ENCODE measurements at regions not wholly inside any gene's neighbourhood (a gene's known extent, or its start where the extent isn't known, plus 50 kb on each side); places are given as distances from the start of the nearest gene placed in this dataset.

GRCh38 chr3:177731644-177732268 is 534.5 kb upstream of the TBL1XR1 start:
- no peak for TF ChIP-seq POLR2A (IDR thresholded peaks at IDR 0.05; ENCODE audit: low read depth, low read length)
- TF ChIP-seq SPI1 (IDR thresholded peaks at IDR 0.05; ENCODE audit: low read depth, low read length) = no peak
- TF ChIP-seq POLR2AphosphoS5 (IDR thresholded peaks at IDR 0.05; ENCODE audit: low read depth, low read length) = no peak
- TF ChIP-seq TAF1 (IDR thresholded peaks at IDR 0.05; ENCODE audit: low read depth, low read length) = no peak
- TF ChIP-seq POU2F2 (IDR thresholded peaks at IDR 0.05; ENCODE audit: low read depth, low read length) = no peak

All from GM12891 (cell line).